Calu3 (cell line): ENCODE measurements at regions not wholly inside any gene's neighbourhood (a gene's known extent, or its start where the extent isn't known, plus 50 kb on each side); places are given as distances from the start of the nearest gene placed in this dataset.

Experiments used
- BruUV-seq: library from RNA; stranded (reverse); fragments of 400-500 nt; replicated peaks from 2 replicates; lab custom pipeline; 2021; lab: Mats Ljungman, UMichigan
- CTCF ChIA-PET: fragments of 300-600 bp; sonication (Branson Sonifier 250); formaldehyde crosslinking; loops from one replicate; lab custom pipeline; 2022; ENCODE audit warnings: antibody characterized with exemption; lab: Charles Lee
- DNase-seq: peaks from one replicate; pipeline ENCODE4 v3.0.0; 2022
- H3K27ac Mint-ChIP-seq: one replicate; pipeline ENCODE4 v1.8.0; 2022; ENCODE audit warnings: mixed read lengths; ENCODE audit not compliant: unreplicated experiment
- H3K27me3 Mint-ChIP-seq: one replicate; pipeline ENCODE4 v1.8.0; 2022; ENCODE audit warnings: mixed read lengths; ENCODE audit not compliant: unreplicated experiment
- H3K36me3 Mint-ChIP-seq: one replicate; pipeline ENCODE4 v1.8.0; 2022; ENCODE audit warnings: mild to moderate bottlenecking, moderate library complexity, mixed read lengths; ENCODE audit not compliant: insufficient read depth, unreplicated experiment
- H3K4me1 Mint-ChIP-seq: one replicate; pipeline ENCODE4 v1.8.0; 2022; ENCODE audit warnings: mild to moderate bottlenecking, low read depth, mixed read lengths; ENCODE audit not compliant: unreplicated experiment
- H3K4me3 Mint-ChIP-seq: one replicate; pipeline ENCODE4 v1.8.0; 2022; ENCODE audit warnings: mild to moderate bottlenecking, low read depth, moderate library complexity, mixed read lengths; ENCODE audit not compliant: unreplicated experiment
- H3K9me3 Mint-ChIP-seq: one replicate; pipeline ENCODE4 v1.8.0; 2022; ENCODE audit warnings: low read depth, mixed read lengths; ENCODE audit not compliant: unreplicated experiment
- intact Hi-C: fragments of 100-400 bp; cut with micrococcal nuclease; formaldehyde crosslinking; loops from one replicate; pipeline ENCODE4 v1.10.0; 2022; ENCODE audit not compliant: unreplicated experiment
- TF ChIP-seq, protein P1 (sequence below): fragments of 200-600 bp; IDR thresholded peaks from one replicate; pipeline ENCODE4 v1.8.0; 2022; ENCODE audit warnings: antibody characterized with exemption; ENCODE audit not compliant: unreplicated experiment

DNA sequence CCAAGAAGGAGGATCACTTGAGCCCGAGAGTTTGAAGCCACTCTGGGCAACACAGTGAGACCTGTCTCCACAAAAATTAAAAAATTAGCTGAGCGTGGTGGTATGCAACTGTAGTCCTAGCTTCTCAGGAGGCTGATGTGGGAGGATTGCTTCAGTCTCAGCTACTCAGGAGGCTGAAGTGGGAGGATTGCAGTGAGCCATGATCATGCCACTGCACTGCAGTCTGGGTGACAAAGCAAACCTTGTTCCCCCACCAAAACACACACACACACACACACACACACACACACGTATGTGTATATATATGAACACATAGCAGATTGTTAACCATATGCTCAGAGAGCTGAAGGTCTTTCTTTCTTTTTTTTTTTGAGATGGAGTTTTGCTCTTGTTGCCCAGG lies 157.5 kb upstream of the MAST4 start:
- H3K27me3 Mint-ChIP-seq = peaks cover 13% of the 10 kb centered on the region
- no peak for DNase-seq
- TF ChIP-seq, protein P1, sequence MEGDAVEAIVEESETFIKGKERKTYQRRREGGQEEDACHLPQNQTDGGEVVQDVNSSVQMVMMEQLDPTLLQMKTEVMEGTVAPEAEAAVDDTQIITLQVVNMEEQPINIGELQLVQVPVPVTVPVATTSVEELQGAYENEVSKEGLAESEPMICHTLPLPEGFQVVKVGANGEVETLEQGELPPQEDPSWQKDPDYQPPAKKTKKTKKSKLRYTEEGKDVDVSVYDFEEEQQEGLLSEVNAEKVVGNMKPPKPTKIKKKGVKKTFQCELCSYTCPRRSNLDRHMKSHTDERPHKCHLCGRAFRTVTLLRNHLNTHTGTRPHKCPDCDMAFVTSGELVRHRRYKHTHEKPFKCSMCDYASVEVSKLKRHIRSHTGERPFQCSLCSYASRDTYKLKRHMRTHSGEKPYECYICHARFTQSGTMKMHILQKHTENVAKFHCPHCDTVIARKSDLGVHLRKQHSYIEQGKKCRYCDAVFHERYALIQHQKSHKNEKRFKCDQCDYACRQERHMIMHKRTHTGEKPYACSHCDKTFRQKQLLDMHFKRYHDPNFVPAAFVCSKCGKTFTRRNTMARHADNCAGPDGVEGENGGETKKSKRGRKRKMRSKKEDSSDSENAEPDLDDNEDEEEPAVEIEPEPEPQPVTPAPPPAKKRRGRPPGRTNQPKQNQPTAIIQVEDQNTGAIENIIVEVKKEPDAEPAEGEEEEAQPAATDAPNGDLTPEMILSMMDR = no peak
- H3K36me3 Mint-ChIP-seq = no peaks in the 10 kb centered on the region
- no peak overlapping the region for H3K4me3 Mint-ChIP-seq
- BruUV-seq = no TSS peak
- no peaks in the 10 kb centered on the region for H3K9me3 Mint-ChIP-seq
- intact Hi-C loops = no loop called here
- no peaks in the 10 kb centered on the region for H3K4me1 Mint-ChIP-seq
- no peak overlapping the region for H3K27ac Mint-ChIP-seq
- CTCF ChIA-PET = no interaction called here

DNA sequence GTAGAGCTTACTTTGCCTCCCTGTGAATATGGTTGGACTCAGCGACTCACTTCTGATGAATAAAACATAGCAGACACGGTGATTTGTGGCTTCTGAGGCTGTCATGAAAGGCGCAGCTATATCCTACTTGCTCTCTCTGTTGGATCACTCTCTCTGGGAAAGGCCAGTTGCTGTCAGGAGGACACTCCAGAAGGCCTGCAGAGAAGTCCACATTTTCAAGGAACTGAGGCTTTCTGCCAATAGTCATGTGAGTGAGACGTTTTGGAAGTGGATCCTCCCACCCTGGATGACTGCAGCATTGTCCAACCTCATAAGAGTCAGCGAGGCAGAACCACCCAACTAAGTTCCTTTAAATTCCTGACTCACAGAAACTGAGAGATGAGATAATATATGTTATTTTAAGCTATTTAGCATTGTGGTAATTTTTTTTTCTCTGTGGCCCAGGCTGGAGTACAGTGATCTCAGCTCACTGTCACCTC lies 156.0 kb upstream of the MAST4 start:
- no peak overlapping the region for H3K4me3 Mint-ChIP-seq
- no peak overlapping the region for H3K27ac Mint-ChIP-seq
- no TSS peak for BruUV-seq
- no peaks in the 10 kb centered on the region for H3K36me3 Mint-ChIP-seq
- intact Hi-C loops = no loop called here
- TF ChIP-seq, protein P1 = no peak
- H3K4me1 Mint-ChIP-seq = no peaks in the 10 kb centered on the region
- no peak for DNase-seq
- peaks cover 13% of the 10 kb centered on the region for H3K27me3 Mint-ChIP-seq
- H3K9me3 Mint-ChIP-seq = no peaks in the 10 kb centered on the region
- CTCF ChIA-PET = no interaction called here

- TF ChIP-seq, protein P1 = no peak
- H3K27ac Mint-ChIP-seq = no peak overlapping the region
- no peak overlapping the region for H3K4me3 Mint-ChIP-seq
Measured at GRCh38 chr5:66441351-66441750, 154.8 kb upstream of the MAST4 start.

GRCh38 chr5:66442951-66443445 lies 153.2 kb upstream of the MAST4 start:
- Mint-ChIP-seq H3K4me3 (no peak overlapping the region), H3K4me1 (no peaks in the 10 kb centered on the region), H3K36me3 (no peaks in the 10 kb centered on the region), H3K27ac (no peak overlapping the region), H3K27me3 (peaks cover 24% of the 10 kb centered on the region), H3K9me3 (no peaks in the 10 kb centered on the region)
- TF ChIP-seq, protein P1 = no peak
- no peak for DNase-seq
- intact Hi-C loops = no loop called here
- CTCF ChIA-PET = no interaction called here
- BruUV-seq = no TSS peak

More at GRCh38 chr5:66441351-66441750, 154.8 kb upstream of the MAST4 start:
- Mint-ChIP-seq H3K9me3 (no peaks in the 10 kb centered on the region), H3K36me3 (no peaks in the 10 kb centered on the region), H3K4me1 (no peaks in the 10 kb centered on the region), H3K27me3 (peaks cover 13% of the 10 kb centered on the region)
- no TSS peak for BruUV-seq
- intact Hi-C loops = no loop called here
- CTCF ChIA-PET = no interaction called here
- DNase-seq = no peak
